ENCODE measurements at regions not wholly inside any gene's neighbourhood (a gene's known extent, or its start where the extent isn't known, plus 50 kb on each side); places are given as distances from the start of the nearest gene placed in this dataset.

DNA sequence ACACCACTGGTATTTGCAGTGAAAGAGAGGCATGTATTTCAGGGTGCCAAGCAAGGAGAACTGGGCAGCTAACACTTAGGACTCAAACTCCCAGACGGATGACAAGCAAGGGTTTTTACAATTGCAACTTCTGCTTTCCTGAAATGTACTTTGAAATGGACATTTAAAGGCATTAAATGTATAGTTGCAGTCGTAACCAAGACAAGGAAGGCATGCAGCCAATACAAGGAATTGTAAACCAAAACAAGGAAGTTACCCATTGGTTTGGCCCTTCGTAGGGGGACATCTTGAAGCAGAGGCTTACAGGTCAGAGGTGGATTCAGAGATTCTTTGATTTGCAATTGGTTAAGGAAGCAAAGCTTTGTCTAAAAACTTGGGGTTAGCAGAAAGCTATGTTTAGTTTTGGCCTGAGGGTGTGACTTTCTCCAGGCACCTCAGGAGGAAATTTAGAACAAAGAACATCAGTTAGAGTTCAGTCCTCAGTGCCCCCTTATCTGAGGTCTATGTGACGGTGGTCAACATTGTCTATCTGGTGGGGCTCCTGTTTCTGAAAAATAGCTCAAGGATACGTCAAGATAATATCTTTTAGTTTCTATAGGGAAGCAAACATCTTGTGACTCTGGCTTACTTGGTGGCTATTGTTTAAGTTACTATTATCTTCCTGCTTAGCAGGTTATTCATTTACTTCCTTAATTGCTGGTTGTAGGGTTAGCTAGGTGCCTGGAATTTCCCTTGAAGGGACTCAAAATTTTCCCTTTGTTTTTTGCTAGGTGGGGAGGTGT is 266.0 kb downstream of the CD83 start:
- Histone ChIP-seq H3K9me3 (ENCODE audit: low read length) (no peaks in the 10 kb centered on the region), H3K4me2 (ENCODE audit: low read length) (no peak overlapping the region)

DNA sequence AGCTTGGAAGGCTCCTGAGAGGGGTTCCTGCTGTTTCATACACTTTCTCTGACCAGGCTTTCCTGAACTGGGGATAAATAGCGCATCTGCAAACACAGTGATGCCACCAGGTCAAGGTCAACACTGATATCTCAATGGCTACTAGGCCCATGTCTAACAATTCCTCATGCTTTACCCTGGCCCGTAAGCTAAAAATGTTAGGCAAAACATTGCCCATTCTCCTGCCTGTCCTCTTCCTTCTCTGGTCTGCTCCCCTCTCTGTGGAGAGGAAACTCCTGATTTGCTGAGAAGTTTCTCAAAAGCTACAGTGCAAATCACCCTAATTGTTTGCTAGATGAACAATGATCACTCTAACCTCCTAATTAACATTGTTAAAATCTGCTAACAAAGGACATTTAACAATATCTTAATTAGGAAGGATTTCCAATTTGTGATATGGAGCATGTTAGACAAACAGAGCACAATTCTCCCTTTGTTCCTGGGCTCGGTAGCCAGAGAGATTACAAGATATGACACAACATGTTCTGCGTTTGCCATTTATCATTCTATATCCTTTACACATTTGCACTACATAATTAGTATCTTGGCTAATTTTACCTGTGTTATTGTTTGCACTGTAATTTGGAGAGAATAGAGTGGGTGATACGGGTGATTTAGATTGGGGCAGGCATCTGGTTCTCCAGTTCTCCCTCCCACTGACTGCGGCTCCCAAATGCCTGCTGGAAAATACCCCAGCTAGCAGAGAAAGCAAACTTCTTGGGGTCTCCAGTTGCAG is 266.8 kb downstream of the CD83 start:
- Histone ChIP-seq H3K4me2 (ENCODE audit: low read length) (no peak overlapping the region), H3F3A (ENCODE audit: insufficient read depth, low read length, poor library complexity, severe bottlenecking) (no peaks in the 10 kb centered on the region), H4K20me1 (ENCODE audit: insufficient read depth) (no peaks in the 10 kb centered on the region), H3K27ac (ENCODE audit: low read length) (no peak overlapping the region), H3K9me3 (ENCODE audit: low read length) (no peaks in the 10 kb centered on the region), H3K36me3 (ENCODE audit: insufficient read depth, low read length) (no peaks in the 10 kb centered on the region), H3K4me3 (ENCODE audit: low read length) (no peak overlapping the region), H2AFZ (ENCODE audit: low read depth, low read length) (no peak overlapping the region), H3K9ac (ENCODE audit: low read length) (no peak overlapping the region), H3K27me3 (ENCODE audit: insufficient read depth, low read depth, low read length) (no peaks in the 10 kb centered on the region), H3K9me2 (ENCODE audit: insufficient read depth, low read length) (no peaks in the 10 kb centered on the region), H3K79me2 (replicated peaks; ENCODE audit: insufficient read depth, low read length) (no peaks in the 10 kb centered on the region)
- TF ChIP-seq, protein P1, sequence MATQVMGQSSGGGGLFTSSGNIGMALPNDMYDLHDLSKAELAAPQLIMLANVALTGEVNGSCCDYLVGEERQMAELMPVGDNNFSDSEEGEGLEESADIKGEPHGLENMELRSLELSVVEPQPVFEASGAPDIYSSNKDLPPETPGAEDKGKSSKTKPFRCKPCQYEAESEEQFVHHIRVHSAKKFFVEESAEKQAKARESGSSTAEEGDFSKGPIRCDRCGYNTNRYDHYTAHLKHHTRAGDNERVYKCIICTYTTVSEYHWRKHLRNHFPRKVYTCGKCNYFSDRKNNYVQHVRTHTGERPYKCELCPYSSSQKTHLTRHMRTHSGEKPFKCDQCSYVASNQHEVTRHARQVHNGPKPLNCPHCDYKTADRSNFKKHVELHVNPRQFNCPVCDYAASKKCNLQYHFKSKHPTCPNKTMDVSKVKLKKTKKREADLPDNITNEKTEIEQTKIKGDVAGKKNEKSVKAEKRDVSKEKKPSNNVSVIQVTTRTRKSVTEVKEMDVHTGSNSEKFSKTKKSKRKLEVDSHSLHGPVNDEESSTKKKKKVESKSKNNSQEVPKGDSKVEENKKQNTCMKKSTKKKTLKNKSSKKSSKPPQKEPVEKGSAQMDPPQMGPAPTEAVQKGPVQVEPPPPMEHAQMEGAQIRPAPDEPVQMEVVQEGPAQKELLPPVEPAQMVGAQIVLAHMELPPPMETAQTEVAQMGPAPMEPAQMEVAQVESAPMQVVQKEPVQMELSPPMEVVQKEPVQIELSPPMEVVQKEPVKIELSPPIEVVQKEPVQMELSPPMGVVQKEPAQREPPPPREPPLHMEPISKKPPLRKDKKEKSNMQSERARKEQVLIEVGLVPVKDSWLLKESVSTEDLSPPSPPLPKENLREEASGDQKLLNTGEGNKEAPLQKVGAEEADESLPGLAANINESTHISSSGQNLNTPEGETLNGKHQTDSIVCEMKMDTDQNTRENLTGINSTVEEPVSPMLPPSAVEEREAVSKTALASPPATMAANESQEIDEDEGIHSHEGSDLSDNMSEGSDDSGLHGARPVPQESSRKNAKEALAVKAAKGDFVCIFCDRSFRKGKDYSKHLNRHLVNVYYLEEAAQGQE (IDR thresholded peaks at IDR 0.05; ENCODE audit: borderline replicate concordance): no peak
- TF ChIP-seq, protein P2, sequence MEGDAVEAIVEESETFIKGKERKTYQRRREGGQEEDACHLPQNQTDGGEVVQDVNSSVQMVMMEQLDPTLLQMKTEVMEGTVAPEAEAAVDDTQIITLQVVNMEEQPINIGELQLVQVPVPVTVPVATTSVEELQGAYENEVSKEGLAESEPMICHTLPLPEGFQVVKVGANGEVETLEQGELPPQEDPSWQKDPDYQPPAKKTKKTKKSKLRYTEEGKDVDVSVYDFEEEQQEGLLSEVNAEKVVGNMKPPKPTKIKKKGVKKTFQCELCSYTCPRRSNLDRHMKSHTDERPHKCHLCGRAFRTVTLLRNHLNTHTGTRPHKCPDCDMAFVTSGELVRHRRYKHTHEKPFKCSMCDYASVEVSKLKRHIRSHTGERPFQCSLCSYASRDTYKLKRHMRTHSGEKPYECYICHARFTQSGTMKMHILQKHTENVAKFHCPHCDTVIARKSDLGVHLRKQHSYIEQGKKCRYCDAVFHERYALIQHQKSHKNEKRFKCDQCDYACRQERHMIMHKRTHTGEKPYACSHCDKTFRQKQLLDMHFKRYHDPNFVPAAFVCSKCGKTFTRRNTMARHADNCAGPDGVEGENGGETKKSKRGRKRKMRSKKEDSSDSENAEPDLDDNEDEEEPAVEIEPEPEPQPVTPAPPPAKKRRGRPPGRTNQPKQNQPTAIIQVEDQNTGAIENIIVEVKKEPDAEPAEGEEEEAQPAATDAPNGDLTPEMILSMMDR (IDR thresholded peaks at IDR 0.05; ENCODE audit: poor library complexity, severe bottlenecking): no peak
- no peak for TF ChIP-seq EZH2 (IDR thresholded peaks at IDR 0.05; ENCODE audit: borderline replicate concordance, insufficient read depth, low read length, poor library complexity, severe bottlenecking)
- TF ChIP-seq EP300 (conservative IDR thresholded peaks at IDR 0.05; ENCODE audit: poor library complexity, severe bottlenecking): no peak
- no peak for TF ChIP-seq MXI1 (conservative IDR thresholded peaks at IDR 0.05; ENCODE audit: poor library complexity, severe bottlenecking)
- no peak for TF ChIP-seq SMC3 (conservative IDR thresholded peaks at IDR 0.05; ENCODE audit: poor library complexity)
- TF ChIP-seq TAF1 (IDR thresholded peaks at IDR 0.05; ENCODE audit: low read depth): no peak

More for the DNA sequence above, 266.0 kb downstream of the CD83 start:
- Histone ChIP-seq H2AFZ (ENCODE audit: low read depth, low read length) (no peak overlapping the region), H3K27me3 (ENCODE audit: insufficient read depth, low read depth, low read length) (no peaks in the 10 kb centered on the region), H3F3A (ENCODE audit: insufficient read depth, low read length, poor library complexity, severe bottlenecking) (no peaks in the 10 kb centered on the region), H3K4me3 (ENCODE audit: low read length) (no peak overlapping the region), H4K20me1 (ENCODE audit: insufficient read depth) (no peaks in the 10 kb centered on the region), H3K79me2 (replicated peaks; ENCODE audit: insufficient read depth, low read length) (no peaks in the 10 kb centered on the region), H3K36me3 (ENCODE audit: insufficient read depth, low read length) (no peaks in the 10 kb centered on the region), H3K27ac (ENCODE audit: low read length) (no peak overlapping the region), H3K9me2 (ENCODE audit: insufficient read depth, low read length) (no peaks in the 10 kb centered on the region), H3K9ac (ENCODE audit: low read length) (no peak overlapping the region)
- TF ChIP-seq TAF1 (IDR thresholded peaks at IDR 0.05; ENCODE audit: low read depth) (no peak), SMC3 (conservative IDR thresholded peaks at IDR 0.05; ENCODE audit: poor library complexity) (no peak), RAD21 (conservative IDR thresholded peaks at IDR 0.05) (no peak), MXI1 (conservative IDR thresholded peaks at IDR 0.05; ENCODE audit: poor library complexity, severe bottlenecking) (no peak), EZH2 (IDR thresholded peaks at IDR 0.05; ENCODE audit: borderline replicate concordance, insufficient read depth, low read length, poor library complexity, severe bottlenecking) (no peak), EP300 (conservative IDR thresholded peaks at IDR 0.05; ENCODE audit: poor library complexity, severe bottlenecking) (no peak), POLR2AphosphoS5 (IDR thresholded peaks at IDR 0.05) (no peak)
- TF ChIP-seq, protein P1 (IDR thresholded peaks at IDR 0.05; ENCODE audit: borderline replicate concordance): no peak
- TF ChIP-seq, protein P2 (IDR thresholded peaks at IDR 0.05; ENCODE audit: poor library complexity, severe bottlenecking): no peak
